HG02973 (cell line): ENCODE measurements at regions not wholly inside any gene's neighbourhood (a gene's known extent, or its start where the extent isn't known, plus 50 kb on each side); places are given as distances from the start of the nearest gene placed in this dataset.
"Not testable (repeated sequence)": the region's sequence is repeated elsewhere in the genome, so short reads cannot be mapped to it uniquely, and the experiment has no call there.

ENCODE experiments used
- ATAC-seq: cut with Tn5 transposase; IDR thresholded peaks from one replicate; pipeline ENCODE4 v1.9.1; 2021; ENCODE audit warnings: moderate library complexity; ENCODE audit not compliant: unreplicated experiment

DNA sequence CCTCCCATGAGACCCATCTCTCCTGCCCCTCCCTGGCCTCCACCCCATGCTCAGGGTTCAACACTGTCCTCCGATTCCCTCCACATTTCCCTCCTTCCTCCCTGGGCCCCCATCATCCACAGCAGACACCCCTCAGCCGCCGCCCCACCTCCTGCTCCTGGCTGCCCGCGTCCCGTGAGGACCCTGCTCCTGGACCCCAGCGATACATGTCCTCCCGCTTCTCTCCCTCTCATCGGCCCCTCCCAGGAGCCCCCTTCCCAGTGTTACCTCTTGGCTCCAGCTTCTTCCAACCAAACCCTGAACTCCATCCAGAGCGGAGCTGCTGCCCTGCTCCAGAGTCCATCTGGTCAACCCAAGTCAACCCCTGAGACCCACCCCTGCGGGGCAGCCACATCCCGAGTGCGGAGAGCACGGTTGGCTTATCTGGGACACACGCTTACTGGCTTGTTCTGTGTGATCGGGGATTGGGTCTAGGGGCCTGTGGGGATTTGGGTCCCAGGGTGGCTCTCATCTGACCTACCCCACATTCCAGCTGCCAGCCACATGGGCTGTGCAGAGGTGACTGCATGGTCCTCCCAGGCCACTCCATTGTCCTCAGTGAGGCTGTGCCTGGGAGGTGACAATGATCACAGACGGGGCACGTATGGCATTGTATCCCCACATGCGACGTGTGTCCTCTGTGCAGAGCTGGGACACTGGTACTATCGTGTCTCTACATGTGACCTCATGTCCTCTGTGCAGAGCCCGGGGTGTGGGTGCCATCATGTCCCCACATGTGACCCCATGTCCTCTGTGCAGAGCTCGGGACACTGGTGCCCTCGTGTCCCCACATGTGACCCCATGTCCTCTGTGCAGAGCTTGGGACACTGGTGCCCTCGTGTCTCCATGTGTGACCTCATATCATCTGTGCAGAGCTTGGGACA is 333.6 kb downstream of the ADGRD1 start:
- no peak for ATAC-seq

DNA sequence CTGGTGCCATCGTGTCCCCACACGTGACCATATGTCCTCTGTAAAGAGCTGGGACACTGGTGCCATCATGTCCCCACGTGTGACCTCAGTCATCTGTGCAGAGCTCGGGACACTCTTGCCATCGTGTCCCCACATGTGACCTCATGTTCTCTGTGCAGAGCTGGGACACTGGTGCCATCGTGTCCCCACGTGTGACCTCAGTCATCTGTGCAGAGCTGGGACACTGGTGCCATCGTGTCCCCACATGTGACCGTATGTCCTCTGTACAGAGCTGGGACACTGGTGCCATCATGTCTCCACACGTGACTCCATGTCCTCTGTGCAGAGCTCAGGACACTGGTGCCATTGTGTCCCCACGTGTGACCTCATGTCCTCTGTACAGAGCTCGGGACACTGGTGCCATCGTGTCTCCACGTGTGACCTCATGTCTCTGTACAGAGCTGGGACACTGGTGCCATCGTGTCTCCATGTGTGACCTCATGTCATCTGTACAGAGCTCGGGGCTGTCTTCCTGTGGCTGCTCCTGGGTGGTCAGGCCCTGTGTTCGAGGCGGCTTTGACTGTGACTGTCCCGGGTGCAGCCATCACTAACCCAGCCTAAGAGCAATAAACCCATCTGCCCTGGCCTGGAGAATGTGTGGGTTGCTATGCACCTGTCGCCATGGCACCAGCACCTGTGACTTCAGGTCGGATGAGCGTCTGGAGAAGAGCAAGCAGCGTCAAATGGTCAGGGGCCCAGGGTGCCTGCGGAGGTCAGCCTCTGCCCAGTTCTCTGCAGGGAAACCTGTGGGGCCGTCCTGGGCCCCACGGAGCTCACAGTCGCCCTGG is 334.4 kb downstream of the ADGRD1 start:
- ATAC-seq = no peak

DNA sequence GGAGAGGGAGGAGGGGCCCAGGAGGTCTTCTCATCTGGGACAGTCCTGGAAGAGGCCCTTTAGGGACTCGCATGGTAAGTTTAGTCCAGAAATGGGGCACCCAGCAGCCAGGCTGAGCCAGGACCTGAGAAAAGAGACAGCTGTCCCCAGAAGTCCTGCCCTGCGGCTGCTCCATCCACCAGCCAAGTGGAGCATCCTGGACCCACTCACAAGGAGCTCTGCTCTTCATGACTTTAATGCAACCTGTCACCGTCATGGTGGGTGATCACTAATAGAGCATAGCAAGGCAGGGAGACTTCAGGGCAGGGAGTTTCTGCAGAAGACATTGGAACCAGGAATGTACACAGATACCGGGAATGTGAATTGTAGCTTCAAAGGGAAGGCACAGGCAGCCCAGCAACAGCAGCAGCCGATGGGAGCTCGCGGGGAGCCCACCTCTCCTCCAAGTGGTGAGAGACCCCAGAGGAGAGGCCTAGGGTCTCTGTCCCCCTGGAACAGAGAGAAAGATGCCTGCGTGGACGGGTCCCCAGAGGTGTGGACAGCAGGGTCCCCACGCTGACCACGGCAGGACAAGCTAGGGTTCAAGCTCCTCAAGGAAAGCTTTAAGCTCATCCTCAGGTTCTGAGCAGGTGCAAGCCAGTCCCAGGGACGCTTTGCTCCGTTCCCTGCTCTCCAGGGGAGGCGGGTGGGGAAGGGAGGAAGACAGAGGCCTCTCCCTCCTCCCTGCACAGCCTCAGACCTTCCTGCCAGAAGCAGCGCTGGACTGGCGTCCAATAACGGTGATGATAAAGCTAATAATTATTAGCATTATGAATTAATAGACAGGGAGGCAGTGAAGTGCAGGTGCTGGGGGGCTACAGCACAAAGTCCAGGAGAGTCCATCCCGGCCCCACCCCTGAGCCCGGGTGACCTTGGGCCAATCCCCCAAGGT is 335.3 kb downstream of the ADGRD1 start:
- not testable (repeated sequence) for ATAC-seq

DNA sequence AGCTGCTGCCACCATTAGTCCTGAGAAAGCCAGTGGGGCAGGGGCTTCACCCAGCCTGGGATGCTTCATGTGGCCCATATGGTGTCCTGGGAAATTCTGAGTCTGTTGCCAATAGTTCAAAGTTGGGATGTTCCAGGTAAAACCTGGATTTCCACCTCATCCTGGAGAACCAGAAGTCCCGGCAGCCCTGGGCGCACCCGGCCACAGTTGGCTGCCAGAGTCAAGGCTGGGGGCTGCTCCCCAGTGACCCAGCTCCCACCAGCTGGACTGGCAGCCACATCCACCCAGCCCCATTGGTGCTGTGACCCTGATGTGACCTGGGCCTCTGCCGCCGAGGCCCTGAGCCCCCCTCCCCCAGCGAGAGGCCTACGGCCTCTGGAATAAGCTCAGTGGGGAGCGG is 336.1 kb downstream of the ADGRD1 start:
- ATAC-seq = not testable (repeated sequence)

DNA sequence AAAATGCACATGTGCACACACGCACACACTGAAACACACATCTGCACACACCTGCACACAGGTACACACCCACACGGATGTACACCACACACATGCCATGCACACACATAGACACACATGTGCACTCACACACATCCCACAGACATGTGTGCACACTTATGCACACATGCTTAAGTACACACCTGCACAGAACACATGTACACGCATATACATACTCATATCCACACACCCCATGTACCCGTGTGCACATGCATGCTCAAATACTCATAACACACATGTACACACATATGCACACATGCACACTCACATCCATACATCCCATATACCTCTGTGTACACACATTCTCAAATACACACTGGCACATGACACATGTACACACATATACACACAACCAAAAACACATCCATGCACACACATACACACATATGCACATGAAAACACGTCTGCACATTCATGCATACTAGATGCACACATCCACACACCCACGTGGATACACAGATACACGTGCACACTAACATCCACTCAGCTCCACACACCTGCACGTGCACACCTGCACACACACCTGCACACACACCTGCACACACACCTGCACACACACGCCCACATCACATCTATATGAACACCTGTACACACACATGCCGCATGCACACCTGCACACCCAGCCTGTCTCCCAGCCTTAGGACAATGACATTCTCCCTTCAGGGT is 336.7 kb downstream of the ADGRD1 start:
- no peak for ATAC-seq

DNA sequence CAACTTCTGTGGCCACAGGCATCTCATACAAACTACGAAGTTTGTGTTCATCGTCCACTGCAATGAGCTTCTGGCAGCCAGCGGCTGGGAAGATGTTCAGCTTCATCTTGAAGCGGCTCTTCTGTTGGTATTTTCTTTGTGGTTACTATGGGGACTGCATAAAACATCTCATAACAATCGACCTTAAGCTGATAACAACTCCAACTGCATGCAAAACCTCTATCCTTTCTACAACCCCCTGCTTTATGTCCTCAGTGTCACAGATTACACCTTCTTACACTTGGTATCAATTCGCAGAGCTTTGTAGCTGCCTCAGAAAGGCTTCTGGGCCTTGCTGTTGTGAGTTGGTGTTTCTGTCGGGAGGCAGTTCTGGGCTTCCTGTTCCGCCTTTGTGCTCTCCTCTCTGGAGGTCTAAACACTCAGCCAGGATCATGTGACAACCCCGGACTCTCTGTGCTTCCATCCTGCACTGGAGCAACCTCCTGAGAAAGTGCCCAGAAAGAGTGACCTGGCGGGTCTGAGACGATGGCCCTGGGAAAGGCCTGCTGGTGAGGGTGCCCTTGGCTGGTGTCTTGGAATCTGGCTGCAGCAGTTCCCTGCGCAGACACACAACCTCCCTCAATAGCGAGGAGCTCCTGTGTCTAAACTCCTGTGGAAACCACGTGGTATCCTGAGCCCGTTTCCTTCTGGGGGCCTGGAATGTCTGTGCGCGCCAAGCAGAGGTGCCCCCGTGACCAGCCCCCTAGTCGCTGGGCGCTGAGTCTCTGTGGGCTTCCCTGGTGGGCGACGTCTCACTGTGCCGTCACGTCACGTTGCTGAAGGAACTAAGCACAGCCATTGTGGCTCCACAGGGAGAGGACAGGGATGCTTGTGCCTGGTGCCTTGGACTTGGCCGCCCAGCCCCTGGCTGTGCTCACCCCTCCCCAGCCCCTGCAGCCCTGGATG is 339.6 kb downstream of the ADGRD1 start:
- not testable (repeated sequence) for ATAC-seq

DNA sequence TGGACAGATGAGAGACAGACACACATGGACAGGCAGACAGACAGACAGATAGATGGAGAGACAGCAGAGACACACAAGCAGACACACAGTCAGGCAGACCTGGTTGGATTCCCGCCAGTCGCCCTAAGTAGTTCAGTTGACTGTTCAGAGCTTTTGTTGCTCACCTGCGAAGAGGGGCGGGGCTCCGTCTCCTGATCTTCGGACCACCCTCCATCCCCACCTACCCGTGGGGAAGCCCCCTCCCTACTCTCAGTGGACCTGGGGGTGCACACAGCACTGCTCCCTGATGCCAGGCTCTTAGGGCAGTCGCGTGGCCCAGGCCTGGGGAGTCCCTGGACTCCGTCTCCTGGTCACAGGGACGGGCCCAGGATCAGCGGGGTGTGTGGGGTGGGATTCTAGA is 341.0 kb downstream of the ADGRD1 start:
- ATAC-seq = not testable (repeated sequence)

DNA sequence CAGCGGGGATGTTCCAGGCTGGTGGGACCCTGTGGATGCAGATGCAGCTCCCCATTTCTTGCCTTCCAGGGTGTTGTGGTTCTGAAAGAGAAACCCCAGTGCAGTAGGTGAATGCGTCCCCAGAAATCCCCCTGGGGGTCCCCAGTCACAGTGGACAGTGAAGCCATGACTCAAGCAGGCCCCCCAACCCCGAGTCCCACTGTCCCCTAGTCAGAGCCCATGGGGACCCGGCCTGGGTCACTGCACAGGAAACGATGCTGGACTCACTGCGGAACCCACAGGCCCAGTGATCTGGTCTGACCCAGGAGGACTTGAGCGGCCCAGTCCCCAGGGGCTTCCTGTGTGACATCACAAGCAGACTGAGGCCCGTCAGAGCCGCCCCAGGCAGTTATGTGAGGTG is 341.4 kb downstream of the ADGRD1 start:
- not testable (repeated sequence) for ATAC-seq

DNA sequence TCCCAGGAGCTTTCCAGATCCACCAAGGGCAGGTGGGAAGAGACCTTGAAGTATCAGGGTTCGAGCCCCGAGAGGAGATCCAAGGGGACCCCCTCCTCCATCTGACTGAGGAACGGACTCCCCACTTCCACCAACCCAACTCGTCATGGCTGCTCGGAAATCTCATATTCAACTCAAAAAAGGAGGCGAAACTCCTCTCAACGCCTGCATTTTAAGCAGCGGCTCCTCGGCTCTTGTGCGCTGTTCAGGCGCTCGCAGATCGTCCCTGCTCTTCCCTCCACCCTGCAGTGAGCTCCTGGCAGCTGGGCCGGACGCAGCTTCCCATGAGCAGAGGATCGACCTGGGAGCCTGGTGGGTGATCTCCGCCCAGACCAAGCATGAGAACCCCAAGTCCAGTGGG is 341.9 kb downstream of the ADGRD1 start:
- not testable (repeated sequence) for ATAC-seq

DNA sequence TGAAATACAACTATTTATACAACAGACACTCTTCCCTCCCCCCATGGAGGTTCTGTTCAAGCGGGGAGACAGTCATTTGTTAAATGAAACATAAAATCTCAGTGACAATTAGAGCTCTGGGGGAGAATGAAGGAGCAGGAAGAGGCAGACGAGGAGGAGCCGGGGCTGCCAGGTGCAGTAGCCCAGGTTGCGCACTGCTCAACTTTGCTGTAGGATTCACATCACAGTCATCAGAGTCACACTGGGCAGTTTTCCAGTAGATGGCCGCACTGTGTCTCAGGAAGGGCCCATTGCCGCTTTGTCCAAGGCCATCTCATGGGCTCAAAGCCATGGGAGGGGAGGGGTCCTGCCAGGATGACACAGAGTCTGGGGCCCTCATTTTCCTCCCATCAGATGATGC is 342.4 kb downstream of the ADGRD1 start:
- ATAC-seq = not testable (repeated sequence)

DNA sequence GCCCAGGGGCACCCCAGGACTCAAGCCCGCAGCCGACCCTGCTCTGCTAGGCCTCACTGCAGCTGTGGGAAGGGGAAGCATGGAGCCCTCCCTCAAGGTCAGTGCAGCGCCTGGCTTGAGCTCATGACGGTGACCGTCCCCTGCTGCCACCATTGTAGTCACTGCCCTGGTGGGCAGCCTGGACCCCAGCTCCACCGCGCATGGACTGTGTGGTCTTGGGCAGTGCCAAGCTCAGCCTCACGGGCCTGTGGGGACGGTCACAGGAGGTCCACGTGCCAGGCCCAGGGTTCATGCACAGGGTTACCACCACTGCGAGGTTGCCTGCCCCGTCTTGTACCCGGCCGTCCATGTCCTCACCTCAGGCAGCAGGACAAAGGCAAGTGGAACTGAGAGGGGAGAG is 342.9 kb downstream of the ADGRD1 start:
- ATAC-seq = not testable (repeated sequence)

DNA sequence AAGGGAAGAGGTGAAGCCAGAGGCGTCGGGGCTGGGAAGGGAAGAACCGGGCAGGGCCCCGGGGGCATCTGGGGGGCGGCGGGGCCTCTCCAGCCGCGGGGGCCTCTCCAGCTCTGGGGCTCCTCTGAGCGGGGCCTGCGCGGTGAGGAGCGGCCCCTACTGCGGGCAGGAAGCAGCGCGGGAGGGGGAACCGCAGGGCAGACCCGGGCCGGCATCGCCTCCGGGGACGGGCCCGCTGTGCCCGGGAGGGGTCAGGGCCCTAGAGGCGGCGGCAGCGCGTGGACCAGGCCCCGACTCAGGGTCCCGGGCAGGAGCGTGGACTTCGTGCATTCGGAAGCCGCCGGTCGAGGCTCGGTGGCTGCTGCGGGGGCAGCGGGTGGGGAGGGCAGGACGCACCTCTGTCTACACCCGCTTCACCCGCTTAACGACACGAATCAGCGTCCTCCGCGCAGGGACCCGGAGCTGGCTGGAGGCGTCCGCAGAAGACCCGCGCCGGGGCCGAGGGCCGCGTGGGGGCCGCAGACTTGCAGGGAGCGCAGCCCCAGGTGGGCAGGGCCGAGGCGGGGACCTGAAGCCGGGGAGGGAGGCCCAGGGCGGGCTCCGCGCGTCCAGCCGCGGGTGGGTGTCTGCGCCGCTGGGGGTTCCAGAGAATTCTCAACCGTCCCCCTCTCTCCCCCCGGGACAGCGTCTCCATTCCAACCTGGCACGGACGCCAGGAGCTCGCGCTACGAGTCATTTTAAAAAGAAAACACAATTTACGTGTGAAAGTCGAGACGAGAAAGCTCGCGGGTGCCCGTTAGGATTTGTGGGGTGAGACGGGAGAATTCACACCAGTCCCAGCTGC is 345.0 kb downstream of the ADGRD1 start:
- not testable (repeated sequence) for ATAC-seq

DNA sequence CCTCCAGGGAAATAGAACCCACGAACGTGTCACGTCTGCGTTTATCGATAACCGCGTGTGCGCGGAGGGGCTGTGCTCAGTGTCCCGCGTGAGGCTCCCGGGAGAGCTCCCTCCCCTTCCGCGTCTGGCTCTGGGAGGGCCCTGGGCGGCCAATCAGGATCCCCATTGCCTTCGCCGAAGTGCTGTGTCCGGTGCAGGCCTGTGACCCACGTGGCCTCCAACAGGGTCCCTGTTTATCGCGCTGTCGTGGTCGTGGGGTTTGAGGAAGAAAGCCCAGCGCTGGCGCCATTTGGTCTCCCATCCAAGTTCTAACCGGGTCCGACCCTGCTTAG is 345.6 kb downstream of the ADGRD1 start:
- not testable (repeated sequence) for ATAC-seq

DNA sequence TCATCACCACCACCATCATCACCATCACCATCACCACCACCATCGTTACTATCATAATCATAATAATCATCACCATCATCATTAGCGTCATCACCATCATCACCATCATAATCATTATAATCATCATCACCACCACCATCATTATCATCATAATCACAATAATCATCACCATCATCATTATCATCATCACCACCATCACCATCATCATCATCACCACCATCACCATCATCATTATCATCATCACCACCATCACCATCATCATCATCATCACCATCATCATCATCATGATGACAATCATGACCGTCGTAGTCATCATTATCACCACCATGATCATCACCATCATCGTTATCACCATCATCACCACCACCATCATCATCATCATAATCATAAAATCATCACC is 349.9 kb downstream of the ADGRD1 start:
- ATAC-seq = not testable (repeated sequence)

DNA sequence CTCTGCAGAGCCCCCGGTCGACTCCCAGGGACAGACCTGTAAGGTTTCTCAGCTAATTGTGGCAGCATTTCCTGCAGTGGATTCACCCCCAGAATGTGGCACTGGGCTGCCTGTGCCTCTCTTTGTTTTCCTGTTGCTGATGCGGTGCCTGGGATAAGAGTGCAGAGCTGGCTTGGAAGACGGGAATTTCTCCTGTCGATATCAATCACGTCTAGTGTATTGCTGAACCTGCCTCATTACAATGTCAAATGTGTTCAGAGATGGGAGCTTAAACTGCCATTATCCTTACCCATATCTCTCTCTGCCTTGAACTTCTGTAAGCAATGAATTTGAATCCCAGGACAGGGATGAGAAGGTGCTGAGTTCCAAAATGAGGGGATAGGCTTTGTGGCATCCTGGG is 350.9 kb downstream of the ADGRD1 start:
- ATAC-seq = not testable (repeated sequence)

DNA sequence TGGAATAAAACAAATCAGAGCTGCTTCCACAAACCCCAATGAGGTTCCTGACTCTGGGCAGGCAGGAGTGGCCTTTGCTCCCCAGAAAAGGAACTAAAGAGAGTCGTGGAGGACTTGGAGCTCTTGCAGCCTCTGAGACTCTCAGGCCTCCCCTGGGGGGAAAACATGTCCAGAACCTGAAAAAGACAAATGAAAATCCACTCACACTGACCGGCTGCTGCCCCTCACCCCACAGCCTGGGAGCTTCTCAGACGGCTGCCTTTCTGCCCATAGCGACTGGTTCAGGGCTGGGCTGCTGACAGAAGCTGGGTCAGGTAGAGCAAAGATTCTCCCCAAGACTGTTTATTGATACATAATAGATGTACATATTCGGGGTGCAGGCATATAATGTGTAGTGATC is 356.0 kb downstream of the ADGRD1 start:
- ATAC-seq = no peak

DNA sequence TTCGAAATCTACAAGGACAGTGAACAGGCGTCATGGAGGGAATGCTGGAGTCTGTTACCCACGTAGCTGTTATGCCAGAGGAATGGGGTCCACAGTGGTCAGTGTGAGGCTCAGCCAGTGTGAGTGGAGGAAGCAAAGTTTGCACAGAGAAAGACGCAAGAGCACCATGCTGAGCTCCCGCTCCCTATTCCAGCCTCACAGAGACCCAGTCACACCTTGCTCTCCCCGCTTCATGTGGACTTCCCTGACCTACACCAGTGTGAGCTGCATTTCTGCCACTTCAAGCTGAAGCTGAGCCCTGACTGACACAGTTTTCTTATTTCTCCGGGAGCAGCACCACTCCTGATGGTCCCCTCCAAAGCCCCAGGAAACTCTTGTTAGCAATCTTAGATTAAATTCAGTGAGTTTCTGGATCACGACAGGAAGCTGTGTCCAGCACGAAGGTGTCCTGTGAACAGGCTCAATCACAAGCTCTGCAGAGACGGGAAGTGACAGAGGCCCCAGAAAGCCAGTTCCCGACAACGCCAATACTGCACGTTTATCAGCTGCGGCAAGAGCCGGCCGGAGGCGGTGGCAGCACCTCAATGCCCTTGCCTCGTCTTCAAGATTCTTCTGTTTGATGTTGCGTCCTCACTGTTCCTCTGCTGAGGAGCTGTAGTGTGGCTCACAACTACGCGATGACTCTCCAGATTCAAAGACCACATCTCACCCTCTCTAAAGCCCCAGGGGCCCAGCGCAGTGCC is 356.7 kb downstream of the ADGRD1 start:
- not testable (repeated sequence) for ATAC-seq
